IMR-90 (cell line): ENCODE measurements at regions not wholly inside any gene's neighbourhood (a gene's known extent, or its start where the extent isn't known, plus 50 kb on each side); places are given as distances from the start of the nearest gene placed in this dataset.

Experiments
- CEBPB ChIP-seq: IDR thresholded peaks from 2 replicates; pipeline ENCODE4 v1.6.1; 2012; ENCODE audit warnings: low read depth, low read length, improper control_type of control experiment
- CTCF ChIP-seq: conservative IDR thresholded peaks from 2 replicates; pipeline ENCODE4 v1.5.1; 2012; ENCODE audit warnings: mild to moderate bottlenecking, low read depth, low read length, improper control_type of control experiment
- FOS ChIP-seq: fragments of 150-350 bp; IDR thresholded peaks from 2 replicates; pipeline ENCODE4 v1.6.1; 2016; ENCODE audit warnings: low read depth, low read length
- MXI1 ChIP-seq: IDR thresholded peaks from 2 replicates; pipeline ENCODE4 v1.6.1; 2012; ENCODE audit warnings: low read depth, mild to moderate bottlenecking, low read length, moderate library complexity, borderline replicate concordance
- NFE2L2 ChIP-seq: fragments of 150-350 bp; IDR thresholded peaks from 2 replicates; pipeline ENCODE4 v1.6.1; 2016; ENCODE audit warnings: low read depth, mild to moderate bottlenecking, low read length
- POLR2A ChIP-seq: IDR thresholded peaks from 2 replicates; pipeline ENCODE4 v1.6.1; 2012; ENCODE audit warnings: mild to moderate bottlenecking, low read depth, low read length
- RFX5 ChIP-seq: IDR thresholded peaks from 2 replicates; pipeline ENCODE4 v1.8.0; 2012; ENCODE audit warnings: low read depth, mild to moderate bottlenecking, low read length, moderate library complexity
- USF2 ChIP-seq: fragments of 150-350 bp; IDR thresholded peaks from 2 replicates; pipeline ENCODE4 v1.6.1; 2017; ENCODE audit warnings: mild to moderate bottlenecking, antibody characterized with exemption, low read length, low read depth

- no peak for TF ChIP-seq FOS
- no peak for TF ChIP-seq USF2
- no peak for TF ChIP-seq CTCF
- TF ChIP-seq POLR2A, result no peak
- no peak for TF ChIP-seq RFX5
- TF ChIP-seq MXI1, result no peak
- no peak for TF ChIP-seq NFE2L2
- TF ChIP-seq CEBPB, result no peak
Observed at GRCh38 chr3:78134496-78134895, 1094.6 kb downstream of the ROBO2 start.
